HL-60 (cell line): ENCODE measurements at regions not wholly inside any gene's neighbourhood (a gene's known extent, or its start where the extent isn't known, plus 50 kb on each side); places are given as distances from the start of the nearest gene placed in this dataset.

Source experiments
- CTCF ChIP-seq: IDR thresholded peaks from one replicate; pipeline ENCODE4 v1.5.1; 2011; ENCODE audit warnings: low read length, control low read depth, inconsistent platforms; ENCODE audit not compliant: insufficient read depth
- GABPA ChIP-seq: IDR thresholded peaks from 2 replicates; pipeline ENCODE4 v1.6.1; 2012; ENCODE audit warnings: low read depth
- POLR2AphosphoS5 ChIP-seq: IDR thresholded peaks from 2 replicates; pipeline ENCODE4 v1.6.1; 2012; ENCODE audit warnings: low read depth
- REST ChIP-seq: IDR thresholded peaks from 2 replicates; pipeline ENCODE4 v1.6.1; 2012; ENCODE audit warnings: low read depth; ENCODE audit not compliant: insufficient replicate concordance
- SPI1 ChIP-seq: IDR thresholded peaks from 2 replicates; pipeline ENCODE4 v1.6.1; 2012; ENCODE audit warnings: low read depth, mild to moderate bottlenecking, borderline replicate concordance

- TF ChIP-seq CTCF = no peak
- no peak for TF ChIP-seq REST
- TF ChIP-seq POLR2AphosphoS5 = no peak
- no peak for TF ChIP-seq GABPA
- no peak for TF ChIP-seq SPI1
Measured at GRCh38 chr10:29826801-29827450, 192.2 kb upstream of the SVIL start.
